NCI-H1092 (cell line): ENCODE measurements at regions not wholly inside any gene's neighbourhood (a gene's known extent, or its start where the extent isn't known, plus 50 kb on each side); places are given as distances from the start of the nearest gene placed in this dataset.

ENCODE experiments used
- DNase-seq: peaks from one replicate; lab custom pipeline; 2025; lab: John Stamatoyannopoulos, UW

- no peak for DNase-seq
These were observed 321.8 kb downstream of the TEX29 start for GRCh38 chr13:111642156-111642767.

GRCh38 chr13:111644750-111645149, 324.3 kb downstream of the TEX29 start:
- DNase-seq: no peak

- no peak for DNase-seq
These were observed 324.8 kb downstream of the TEX29 start for GRCh38 chr13:111645198-111645597.

GRCh38 chr13:111645598-111646455, 325.4 kb downstream of the TEX29 start:
- no peak for DNase-seq

GRCh38 chr13:111646456-111646855, 326.0 kb downstream of the TEX29 start:
- no peak for DNase-seq

GRCh38 chr13:111648885-111649284, 328.4 kb downstream of the TEX29 start:
- DNase-seq: no peak

GRCh38 chr13:111650626-111651025, 330.2 kb downstream of the TEX29 start:
- DNase-seq: no peak

- DNase-seq: no peak
These were observed 332.2 kb downstream of the TEX29 start for GRCh38 chr13:111652676-111653075.

- DNase-seq: no peak
These were observed 334.1 kb downstream of the TEX29 start for GRCh38 chr13:111654531-111654930.

GRCh38 chr13:111656439-111656838, 336.0 kb downstream of the TEX29 start:
- no peak for DNase-seq

GRCh38 chr13:111657013-111657412, 336.6 kb downstream of the TEX29 start:
- no peak for DNase-seq

GRCh38 chr13:111658145-111659100, 338.0 kb downstream of the TEX29 start:
- DNase-seq: peak; percentile 92

- DNase-seq: no peak
These were observed 338.9 kb downstream of the TEX29 start for GRCh38 chr13:111659219-111659775.

- DNase-seq: no peak
These were observed 339.4 kb downstream of the TEX29 start for GRCh38 chr13:111659842-111660241.

GRCh38 chr13:111661052-111661451, 340.6 kb downstream of the TEX29 start:
- no peak for DNase-seq

GRCh38 chr13:111661776-111662175, 341.3 kb downstream of the TEX29 start:
- no peak for DNase-seq

- no peak for DNase-seq
These were observed 342.0 kb downstream of the TEX29 start for GRCh38 chr13:111662451-111662850.

- DNase-seq: no peak
These were observed 342.5 kb downstream of the TEX29 start for GRCh38 chr13:111662895-111663294.

GRCh38 chr13:111663505-111663904, 343.1 kb downstream of the TEX29 start:
- DNase-seq: no peak

GRCh38 chr13:111663953-111664421, 343.5 kb downstream of the TEX29 start:
- DNase-seq: no peak

GRCh38 chr13:111664696-111665095, 344.3 kb downstream of the TEX29 start:
- no peak for DNase-seq

GRCh38 chr13:111665691-111666095, 345.3 kb downstream of the TEX29 start:
- DNase-seq: no peak
